Kidney (tissue), 13 donors: ENCODE measurements at regions not wholly inside any gene's neighbourhood (a gene's known extent, or its start where the extent isn't known, plus 50 kb on each side); places are given as distances from the start of the nearest gene placed in this dataset.

ENCODE experiments used
- DNase-seq, 5 donors: peaks; one replicate each; pipeline ENCODE4 v3.0.0-alpha.2; 2013 to 2020
- FAIRE-seq: peaks from 2 replicates; lab custom pipeline; 2012; peaks lifted over from hg19 to GRCh38; lab: Jason Lieb, UNC
- H3K27ac ChIP-seq, 2 donors: one replicate each; pipeline ENCODE4 v1.7.0; 2013; ENCODE audit warnings: low read depth in 2 of 2, low read length in 2 of 2, inconsistent platforms in 1 of 2
- H3K27me3 ChIP-seq: one replicate; pipeline ENCODE4 v1.7.1; 2013; ENCODE audit warnings: low read length, inconsistent platforms; ENCODE audit not compliant: control insufficient read depth, insufficient read depth
- H3K36me3 ChIP-seq, 3 donors: one replicate each; pipeline versions ENCODE4 v1.7.0 to v1.7.1; 2013; ENCODE audit warnings: low read length in 3 of 3, control low read depth in 1 of 3, inconsistent platforms in 1 of 3; ENCODE audit not compliant: insufficient read depth in 3 of 3, control insufficient read depth in 2 of 3
- H3K4me1 ChIP-seq, 3 donors: one replicate each; pipeline versions ENCODE4 v1.7.0 to v1.7.1; 2013; ENCODE audit warnings: low read length in 3 of 3, inconsistent platforms in 1 of 3, low read depth in 1 of 3; ENCODE audit not compliant: control insufficient read depth in 2 of 3, insufficient read depth in 2 of 3
- H3K4me3 ChIP-seq, 3 donors: one replicate each; pipeline versions ENCODE4 v1.7.0 to v1.8.1; 2013; ENCODE audit warnings: low read length in 3 of 3, control low read depth in 1 of 3, inconsistent platforms in 1 of 3
- H3K9ac ChIP-seq, 3 donors: one replicate each; pipeline versions ENCODE4 v1.7.0 to v1.7.1; 2013; ENCODE audit warnings: low read length in 3 of 3, control low read depth in 1 of 3, inconsistent platforms in 1 of 3
- H3K9me3 ChIP-seq, 3 donors: one replicate each; pipeline versions ENCODE4 v1.7.0 to v1.7.1; 2013; ENCODE audit warnings: low read length in 3 of 3, control low read depth in 1 of 3, inconsistent platforms in 1 of 3; ENCODE audit not compliant: control insufficient read depth in 2 of 3, insufficient read depth in 1 of 3
- intact Hi-C: fragments of 100-400 bp; cut with DNase I; formaldehyde crosslinking; loops from one replicate; pipeline ENCODE4 v1.11.1; 2022
- TF ChIP-seq, protein P1 (sequence below): IDR thresholded peaks from 3 replicates; pipeline ENCODE4 v1.5.1; 2012; ENCODE audit warnings: mild to moderate bottlenecking, moderate library complexity, borderline replicate concordance; ENCODE audit not compliant: insufficient read depth; ENCODE audit errors: extremely low read depth
- donor health status: control.
- donor health status: control.
- donor health status: control.
- donor health status: control.
- donor health status: control.
- donor health status: DM: yes; HTN: yes; CAD: no.
- donor health status: Normal renal cell carcinoma (clear cell type).

- TF ChIP-seq, protein P1, sequence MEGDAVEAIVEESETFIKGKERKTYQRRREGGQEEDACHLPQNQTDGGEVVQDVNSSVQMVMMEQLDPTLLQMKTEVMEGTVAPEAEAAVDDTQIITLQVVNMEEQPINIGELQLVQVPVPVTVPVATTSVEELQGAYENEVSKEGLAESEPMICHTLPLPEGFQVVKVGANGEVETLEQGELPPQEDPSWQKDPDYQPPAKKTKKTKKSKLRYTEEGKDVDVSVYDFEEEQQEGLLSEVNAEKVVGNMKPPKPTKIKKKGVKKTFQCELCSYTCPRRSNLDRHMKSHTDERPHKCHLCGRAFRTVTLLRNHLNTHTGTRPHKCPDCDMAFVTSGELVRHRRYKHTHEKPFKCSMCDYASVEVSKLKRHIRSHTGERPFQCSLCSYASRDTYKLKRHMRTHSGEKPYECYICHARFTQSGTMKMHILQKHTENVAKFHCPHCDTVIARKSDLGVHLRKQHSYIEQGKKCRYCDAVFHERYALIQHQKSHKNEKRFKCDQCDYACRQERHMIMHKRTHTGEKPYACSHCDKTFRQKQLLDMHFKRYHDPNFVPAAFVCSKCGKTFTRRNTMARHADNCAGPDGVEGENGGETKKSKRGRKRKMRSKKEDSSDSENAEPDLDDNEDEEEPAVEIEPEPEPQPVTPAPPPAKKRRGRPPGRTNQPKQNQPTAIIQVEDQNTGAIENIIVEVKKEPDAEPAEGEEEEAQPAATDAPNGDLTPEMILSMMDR, result no peak
- H3K4me3 ChIP-seq, result no peak overlapping the region
- H3K9me3 ChIP-seq, result no peaks in the 10 kb centered on the region
- intact Hi-C loops, result no loop called here
- no peaks in the 10 kb centered on the region for H3K4me1 ChIP-seq
- DNase-seq (no peak), FAIRE-seq (no peak)
- no peak overlapping the region for H3K9ac ChIP-seq
- H3K36me3 ChIP-seq, result no peaks in the 10 kb centered on the region
- H3K27ac ChIP-seq, result no peak overlapping the region
- H3K27me3 ChIP-seq, result no peaks in the 10 kb centered on the region
Observed at GRCh38 chr6:144986271-144986670, 701.1 kb downstream of the UTRN start.

DNA sequence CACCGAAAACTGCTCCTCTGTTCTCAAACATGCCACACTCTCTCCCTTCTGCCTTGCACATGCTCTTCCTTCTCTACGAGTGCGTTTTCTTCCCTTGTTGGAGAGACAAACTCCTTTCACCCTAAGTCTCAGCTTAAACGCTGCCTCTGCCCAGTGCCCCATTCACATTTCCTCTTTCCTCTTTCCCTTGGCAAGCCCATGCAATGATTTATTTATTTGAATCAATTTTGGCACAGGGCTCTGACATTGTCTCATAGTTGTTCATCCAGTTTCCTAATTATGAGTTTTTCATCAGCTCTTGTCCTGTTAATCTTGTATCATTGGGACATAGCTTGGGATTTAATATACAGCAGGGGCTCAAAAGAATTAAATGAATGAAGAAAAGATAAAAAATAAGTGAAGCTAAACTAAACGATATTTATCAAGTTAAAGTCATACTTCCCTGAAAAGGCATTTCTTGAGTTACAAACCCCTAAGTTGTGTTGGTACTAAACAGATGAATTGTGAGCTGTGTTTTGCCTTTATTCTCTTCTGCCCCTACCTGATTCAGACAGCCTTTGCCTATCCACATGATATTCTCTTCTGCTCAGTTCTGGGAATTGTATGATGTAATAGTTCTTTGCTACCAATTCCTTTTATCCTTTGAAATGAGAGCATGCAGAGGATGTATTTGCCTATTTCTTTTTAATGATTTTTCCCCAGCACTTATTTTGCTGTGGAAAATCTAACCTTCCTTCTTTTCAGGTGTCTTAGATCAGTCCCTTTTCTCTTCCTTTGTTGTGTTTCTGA is 704.4 kb downstream of the UTRN start:
- intact Hi-C loops, result no loop called here
- no peaks in the 10 kb centered on the region for H3K9me3 ChIP-seq
- FAIRE-seq, result no peak
- H3K27ac ChIP-seq, result no peak overlapping the region
- H3K36me3 ChIP-seq, result no peaks in the 10 kb centered on the region
- H3K4me1 ChIP-seq, result no peaks in the 10 kb centered on the region
- no peak overlapping the region for H3K9ac ChIP-seq
- TF ChIP-seq, protein P1, result no peak
- no peaks in the 10 kb centered on the region for H3K27me3 ChIP-seq
- no peak overlapping the region for H3K4me3 ChIP-seq
- no peak for DNase-seq

DNA sequence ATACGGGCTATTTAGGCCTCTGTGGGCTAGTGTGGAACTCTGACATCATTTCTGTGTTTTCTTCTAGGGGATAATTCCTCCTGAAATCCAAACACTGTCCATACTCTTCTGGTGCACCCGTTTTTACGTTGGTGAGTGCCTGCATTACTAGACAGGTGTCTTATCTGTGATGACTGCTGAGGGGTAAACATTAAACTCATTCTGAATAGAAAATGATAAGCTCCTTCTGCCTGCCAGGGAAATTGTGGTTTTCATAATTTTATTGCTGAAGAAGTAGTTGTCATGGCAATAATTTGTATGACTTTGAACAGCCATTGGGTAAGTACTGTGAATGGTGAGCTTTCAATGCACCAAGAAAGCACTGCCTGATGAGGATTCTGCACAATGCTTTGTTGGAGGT is 705.6 kb downstream of the UTRN start:
- no peak overlapping the region for H3K9ac ChIP-seq

More for the DNA sequence above, 705.6 kb downstream of the UTRN start:
- H3K36me3 ChIP-seq, result no peaks in the 10 kb centered on the region
- no peak overlapping the region for H3K27ac ChIP-seq
- no peaks in the 10 kb centered on the region for H3K9me3 ChIP-seq
- FAIRE-seq, result no peak
- H3K4me3 ChIP-seq, result no peak overlapping the region
- intact Hi-C loops, result no loop called here
- no peaks in the 10 kb centered on the region for H3K27me3 ChIP-seq
- TF ChIP-seq, protein P1, result no peak
- no peaks in the 10 kb centered on the region for H3K4me1 ChIP-seq
- DNase-seq, result no peak
